AG04450 (cell line): ENCODE measurements at regions not wholly inside any gene's neighbourhood (a gene's known extent, or its start where the extent isn't known, plus 50 kb on each side); places are given as distances from the start of the nearest gene placed in this dataset.

Experiments used
- CTCF ChIA-PET: fragments of 300-600, 350-600 bp; formaldehyde crosslinking; extraction: SDS; loops from one replicate; lab custom pipeline; 2022; ENCODE audit warnings: antibody characterized with exemption, inconsistent platforms; lab: Charles Lee
- POLR2A ChIA-PET: fragments of 350-600 bp; formaldehyde crosslinking; extraction: SDS; loops from one replicate; lab custom pipeline; 2021; ENCODE audit warnings: antibody characterized with exemption, inconsistent platforms; lab: Yijun Ruan, JAX
- DNase-seq: peaks from one replicate; pipeline ENCODE4 v3.0.0-alpha.2; 2011; ENCODE audit warnings: low read depth, low spot score
- H3K27ac ChIP-seq: one replicate; pipeline ENCODE4 v1.5.1; 2012; ENCODE audit warnings: low read depth, low read length, control low read depth
- H3K27me3 ChIP-seq: one replicate; pipeline ENCODE4 v1.6.0; 2012; ENCODE audit warnings: low read length; ENCODE audit not compliant: control insufficient read depth, insufficient read depth
- H3K4me3 ChIP-seq: 2 replicates; pipeline ENCODE4 v1.5.1; 2011; ENCODE audit warnings: mild to moderate bottlenecking, low read depth, low read length, control low read depth
- H3K9me3 ChIP-seq: 2 replicates; pipeline ENCODE4 v1.5.1; 2012; ENCODE audit warnings: low read length; ENCODE audit not compliant: control insufficient read depth, insufficient read depth
- CTCF ChIP-seq: IDR thresholded peaks from 2 replicates; pipeline ENCODE4 v1.5.1; 2011; ENCODE audit warnings: low read depth, low read length, control low read depth, inconsistent platforms

GRCh38 chr6:115717472-115717871 lies 343.2 kb downstream of the FRK start:
- CTCF ChIA-PET = no interaction called here
- H3K4me3 ChIP-seq = no peak overlapping the region
- DNase-seq = no peak
- no peak overlapping the region for H3K27ac ChIP-seq
- TF ChIP-seq CTCF = no peak
- POLR2A ChIA-PET = no interaction called here
- H3K9me3 ChIP-seq = no peaks in the 10 kb centered on the region
- H3K27me3 ChIP-seq = no peaks in the 10 kb centered on the region

GRCh38 chr6:115717062-115717461 lies 343.6 kb downstream of the FRK start:
- DNase-seq = no peak
- no peak overlapping the region for H3K4me3 ChIP-seq
- no peaks in the 10 kb centered on the region for H3K27me3 ChIP-seq
- H3K27ac ChIP-seq = no peak overlapping the region
- TF ChIP-seq CTCF = no peak
- ChIA-PET CTCF (no interaction called here), POLR2A (no interaction called here)
- H3K9me3 ChIP-seq = no peaks in the 10 kb centered on the region

GRCh38 chr6:115712291-115712961 lies 348.3 kb downstream of the FRK start:
- DNase-seq = no peak
- ChIA-PET POLR2A (no interaction called here), CTCF (no interaction called here)
- H3K4me3 ChIP-seq = no peak overlapping the region
- TF ChIP-seq CTCF = no peak
- H3K9me3 ChIP-seq = no peaks in the 10 kb centered on the region
- H3K27ac ChIP-seq = no peak overlapping the region
- no peaks in the 10 kb centered on the region for H3K27me3 ChIP-seq

GRCh38 chr6:115708850-115709249 lies 351.8 kb downstream of the FRK start:
- H3K27me3 ChIP-seq = no peaks in the 10 kb centered on the region
- no peak overlapping the region for H3K27ac ChIP-seq
- no peak for TF ChIP-seq CTCF
- no peaks in the 10 kb centered on the region for H3K9me3 ChIP-seq
- ChIA-PET POLR2A (no interaction called here), CTCF (no interaction called here)
- DNase-seq = no peak
- H3K4me3 ChIP-seq = no peak overlapping the region

- no peak for TF ChIP-seq CTCF
- no peak for DNase-seq
- Histone ChIP-seq H3K4me3 (no peak overlapping the region), H3K27me3 (no peaks in the 10 kb centered on the region), H3K9me3 (no peaks in the 10 kb centered on the region), H3K27ac (no peak overlapping the region)
- ChIA-PET CTCF (no interaction called here), POLR2A (no interaction called here)
These were observed 353.7 kb downstream of the FRK start for GRCh38 chr6:115706981-115707380.
